GM18870 (cell line): ENCODE measurements at regions not wholly inside any gene's neighbourhood (a gene's known extent, or its start where the extent isn't known, plus 50 kb on each side); places are given as distances from the start of the nearest gene placed in this dataset.
A peak's percentile ranks its signal among the peaks of the same experiment; 100 is the strongest.

Source experiments
- ATAC-seq: cut with Tn5 transposase; IDR thresholded peaks from one replicate; pipeline ENCODE4 v1.9.1; 2021; ENCODE audit warnings: moderate library complexity; ENCODE audit not compliant: unreplicated experiment

GRCh38 chr1:87942165-87942564 is 613.5 kb downstream of the LMO4 start:
- no peak for ATAC-seq

- no peak for ATAC-seq
These were observed 621.0 kb downstream of the LMO4 start for GRCh38 chr1:87949711-87950110.

- ATAC-seq = no peak
These were observed 621.7 kb downstream of the LMO4 start for GRCh38 chr1:87950369-87950768.

- no peak for ATAC-seq
These were observed 622.7 kb downstream of the LMO4 start for GRCh38 chr1:87951409-87951808.

GRCh38 chr1:87951852-87952251 is 623.2 kb downstream of the LMO4 start:
- ATAC-seq = no peak

- no peak for ATAC-seq
These were observed 624.4 kb downstream of the LMO4 start for GRCh38 chr1:87953121-87953520.

GRCh38 chr1:87953732-87954344 is 625.2 kb downstream of the LMO4 start:
- peak; percentile 75 for ATAC-seq

- ATAC-seq = no peak
These were observed 626.4 kb downstream of the LMO4 start for GRCh38 chr1:87955038-87955437.

- ATAC-seq = no peak
These were observed 627.4 kb downstream of the LMO4 start for GRCh38 chr1:87956072-87956471.

- no peak for ATAC-seq
These were observed 628.1 kb downstream of the LMO4 start for GRCh38 chr1:87956750-87957149.

GRCh38 chr1:87957331-87957730 is 628.7 kb downstream of the LMO4 start:
- ATAC-seq = no peak

- no peak for ATAC-seq
These were observed 629.5 kb downstream of the LMO4 start for GRCh38 chr1:87958201-87958600.

- ATAC-seq = no peak
These were observed 630.0 kb downstream of the LMO4 start for GRCh38 chr1:87958716-87959115.

- ATAC-seq = no peak
These were observed 630.6 kb downstream of the LMO4 start for GRCh38 chr1:87959236-87959635.

GRCh38 chr1:87961992-87962391 is 633.3 kb downstream of the LMO4 start:
- ATAC-seq = no peak

- ATAC-seq = no peak
These were observed 634.9 kb downstream of the LMO4 start for GRCh38 chr1:87963556-87963955.

- no peak for ATAC-seq
These were observed 636.5 kb downstream of the LMO4 start for GRCh38 chr1:87965193-87965592.

GRCh38 chr1:87968197-87968955 is 639.7 kb downstream of the LMO4 start:
- ATAC-seq = no peak

GRCh38 chr1:87969040-87969439 is 640.4 kb downstream of the LMO4 start:
- no peak for ATAC-seq

GRCh38 chr1:87972811-87973210 is 644.1 kb downstream of the LMO4 start:
- ATAC-seq = no peak

GRCh38 chr1:87973896-87974295 is 645.2 kb downstream of the LMO4 start:
- no peak for ATAC-seq

- no peak for ATAC-seq
These were observed 647.6 kb downstream of the LMO4 start for GRCh38 chr1:87976316-87976715.

- ATAC-seq = no peak
These were observed 648.5 kb downstream of the LMO4 start for GRCh38 chr1:87977145-87977544.
